ENCODE measurements at regions not wholly inside any gene's neighbourhood (a gene's known extent, or its start where the extent isn't known, plus 50 kb on each side); places are given as distances from the start of the nearest gene placed in this dataset.

DNA sequence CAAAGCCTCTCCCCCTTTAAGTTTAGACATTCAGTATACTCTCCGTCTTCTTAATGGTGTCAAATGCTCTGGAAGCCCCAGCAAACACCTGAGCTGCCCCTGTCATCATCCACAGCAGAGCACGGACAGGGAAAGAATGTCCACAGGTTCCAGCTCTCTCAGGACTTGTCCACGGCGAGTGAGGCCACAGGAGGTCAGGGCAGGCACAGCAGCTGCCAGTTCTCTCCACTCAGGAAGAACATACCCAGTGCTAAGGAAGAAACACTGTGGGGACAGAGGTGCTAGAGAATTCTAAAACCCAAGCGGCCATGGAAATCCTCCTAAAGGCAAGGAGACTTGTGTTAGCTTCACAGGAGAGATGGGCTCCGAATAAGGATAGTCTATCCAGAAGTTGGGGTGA is 132.0 kb upstream of the SERP2 start:
- TF ChIP-seq CTCF (conservative IDR thresholded peaks at IDR 0.05; ENCODE audit: low read depth in 2 of 2) (no peak), REST (IDR thresholded peaks at IDR 0.05; ENCODE audit: unreplicated experiment) (no peak), POLR2AphosphoS5 (IDR thresholded peaks at IDR 0.05; ENCODE audit: low read depth) (no peak), CREB1 (CRISPR knock-in tag; IDR thresholded peaks at IDR 0.05; ENCODE audit: low read depth) (no peak), EZH2phosphoT487 (IDR thresholded peaks at IDR 0.05; ENCODE audit: unreplicated experiment) (no peak), NANOG (IDR thresholded peaks at IDR 0.05; ENCODE audit: borderline replicate concordance) (no peak), ETS1 (IDR thresholded peaks at IDR 0.05) (no peak)
